OCI-LY7 (cell line): ENCODE measurements at regions not wholly inside any gene's neighbourhood (a gene's known extent, or its start where the extent isn't known, plus 50 kb on each side); places are given as distances from the start of the nearest gene placed in this dataset.

Experiments used
- EZH2phosphoT487 ChIP-seq: fragments of 200-600 bp; sonication (generic); IDR thresholded peaks from 2 replicates; pipeline ENCODE4 v1.6.1; 2018; ENCODE audit warnings: low read depth, borderline replicate concordance, mild to moderate bottlenecking, mixed run types, antibody characterized with exemption, low read length, moderate library complexity, mixed read lengths
- TF ChIP-seq, protein P1 (sequence below): fragments of 200-600 bp; sonication (generic); conservative IDR thresholded peaks from 2 replicates; pipeline ENCODE4 v1.5.1; 2014; ENCODE audit warnings: mild to moderate bottlenecking, antibody characterized with exemption, low read length, moderate library complexity, mixed read lengths

DNA sequence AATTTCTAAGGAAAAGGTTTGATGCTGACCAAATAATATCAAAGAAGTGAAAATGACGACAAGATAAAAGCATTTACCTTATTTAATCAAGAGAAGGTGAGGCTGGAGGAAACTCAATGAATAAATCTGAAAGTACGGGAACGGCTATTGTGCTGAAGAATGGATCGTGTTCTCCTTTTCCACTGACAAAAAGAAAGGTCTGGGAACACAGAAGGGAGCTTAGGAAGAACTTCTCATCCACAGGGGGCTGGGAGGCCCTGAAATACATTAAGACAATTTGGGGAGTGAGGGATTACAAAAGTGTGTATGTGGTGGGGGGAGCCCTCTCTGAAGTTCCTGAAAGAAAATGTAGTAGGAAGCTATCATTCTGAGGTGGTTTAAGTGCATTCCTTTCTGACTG is 582.3 kb downstream of the SLC4A3 start:
- TF ChIP-seq, protein P1, sequence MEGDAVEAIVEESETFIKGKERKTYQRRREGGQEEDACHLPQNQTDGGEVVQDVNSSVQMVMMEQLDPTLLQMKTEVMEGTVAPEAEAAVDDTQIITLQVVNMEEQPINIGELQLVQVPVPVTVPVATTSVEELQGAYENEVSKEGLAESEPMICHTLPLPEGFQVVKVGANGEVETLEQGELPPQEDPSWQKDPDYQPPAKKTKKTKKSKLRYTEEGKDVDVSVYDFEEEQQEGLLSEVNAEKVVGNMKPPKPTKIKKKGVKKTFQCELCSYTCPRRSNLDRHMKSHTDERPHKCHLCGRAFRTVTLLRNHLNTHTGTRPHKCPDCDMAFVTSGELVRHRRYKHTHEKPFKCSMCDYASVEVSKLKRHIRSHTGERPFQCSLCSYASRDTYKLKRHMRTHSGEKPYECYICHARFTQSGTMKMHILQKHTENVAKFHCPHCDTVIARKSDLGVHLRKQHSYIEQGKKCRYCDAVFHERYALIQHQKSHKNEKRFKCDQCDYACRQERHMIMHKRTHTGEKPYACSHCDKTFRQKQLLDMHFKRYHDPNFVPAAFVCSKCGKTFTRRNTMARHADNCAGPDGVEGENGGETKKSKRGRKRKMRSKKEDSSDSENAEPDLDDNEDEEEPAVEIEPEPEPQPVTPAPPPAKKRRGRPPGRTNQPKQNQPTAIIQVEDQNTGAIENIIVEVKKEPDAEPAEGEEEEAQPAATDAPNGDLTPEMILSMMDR: no peak
- TF ChIP-seq EZH2phosphoT487: no peak
